ENCODE measurements at regions not wholly inside any gene's neighbourhood (a gene's known extent, or its start where the extent isn't known, plus 50 kb on each side); places are given as distances from the start of the nearest gene placed in this dataset.
"Not testable (repeated sequence)": the region's sequence is repeated elsewhere in the genome, so short reads cannot be mapped to it uniquely, and the experiment has no call there.

- H3K4me1 ChIP-seq (ENCODE audit: control insufficient read depth in 2 of 2, insufficient read depth in 2 of 2, low read length in 2 of 2): no peaks in the 10 kb centered on the region
- no peak for DNase-seq (ENCODE audit: low read depth in 6 of 9, low spot score in 9 of 9)
- no peaks in the 10 kb centered on the region for H3K9me3 ChIP-seq (ENCODE audit: control insufficient read depth in 2 of 2, insufficient read depth in 1 of 2, low read length in 1 of 2)
- H3K36me3 ChIP-seq (ENCODE audit: control insufficient read depth in 2 of 2, insufficient read depth in 2 of 2, low read length in 1 of 2): no peaks in the 10 kb centered on the region
- no peaks in the 10 kb centered on the region for H3K27me3 ChIP-seq (ENCODE audit: control insufficient read depth in 2 of 2, insufficient read depth in 1 of 2, low read length in 1 of 2)
- 16% methylated on average over 4 of the region's 4 CpGs for WGBS
- no peak overlapping the region for H3K4me3 ChIP-seq (ENCODE audit: low read length in 2 of 2)
- no peak overlapping the region for H3K27ac ChIP-seq (ENCODE audit: low read depth in 1 of 2, low read length in 1 of 2)
These were observed 576.7 kb downstream of the MFSD1 start for GRCh38 chr3:159378396-159379194.

GRCh38 chr3:159380891-159381290 is 579.0 kb downstream of the MFSD1 start:
- no peak overlapping the region for H3K4me3 ChIP-seq (ENCODE audit: low read length in 2 of 2)
- 75% methylated on average over 4 of the region's 4 CpGs for WGBS
- H3K4me1 ChIP-seq (ENCODE audit: control insufficient read depth in 2 of 2, insufficient read depth in 2 of 2, low read length in 2 of 2): no peaks in the 10 kb centered on the region
- no peaks in the 10 kb centered on the region for H3K9me3 ChIP-seq (ENCODE audit: control insufficient read depth in 2 of 2, insufficient read depth in 1 of 2, low read length in 1 of 2)
- no peaks in the 10 kb centered on the region for H3K27me3 ChIP-seq (ENCODE audit: control insufficient read depth in 2 of 2, insufficient read depth in 1 of 2, low read length in 1 of 2)
- H3K27ac ChIP-seq (ENCODE audit: low read depth in 1 of 2, low read length in 1 of 2): no peak overlapping the region
- no peak for DNase-seq (ENCODE audit: low read depth in 6 of 9, low spot score in 9 of 9)
- no peaks in the 10 kb centered on the region for H3K36me3 ChIP-seq (ENCODE audit: control insufficient read depth in 2 of 2, insufficient read depth in 2 of 2, low read length in 1 of 2)

DNA sequence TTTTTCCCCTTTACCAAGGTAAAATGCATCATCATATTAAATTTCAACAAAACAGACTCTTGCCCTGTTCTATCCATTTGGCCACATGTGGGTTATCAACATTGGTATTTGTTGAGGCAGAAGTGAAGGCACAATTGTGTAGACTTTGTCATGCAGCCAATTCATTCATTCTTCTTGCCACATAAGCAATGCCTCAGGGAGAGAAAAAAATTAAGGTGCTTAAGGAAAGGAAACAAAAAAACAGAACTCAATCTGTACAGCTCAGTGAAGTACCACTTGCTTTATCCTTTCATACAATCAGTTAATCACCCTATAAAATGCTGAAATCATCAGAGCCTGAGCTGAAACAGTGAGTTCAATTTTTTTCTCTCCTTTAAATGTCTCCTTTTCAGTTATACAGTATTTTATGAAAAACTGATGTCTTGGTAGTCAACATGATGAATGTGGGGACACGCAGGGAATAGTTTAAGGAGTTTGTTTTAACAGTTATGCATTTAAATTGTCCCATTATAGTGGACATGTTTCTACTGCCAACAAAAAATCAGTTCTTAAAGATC is 588.9 kb downstream of the MFSD1 start:
- no peaks in the 10 kb centered on the region for H3K4me1 ChIP-seq (ENCODE audit: control insufficient read depth in 2 of 2, insufficient read depth in 2 of 2, low read length in 2 of 2)
- no peaks in the 10 kb centered on the region for H3K27me3 ChIP-seq (ENCODE audit: control insufficient read depth in 2 of 2, insufficient read depth in 1 of 2, low read length in 1 of 2)
- no peak overlapping the region for H3K27ac ChIP-seq (ENCODE audit: low read depth in 1 of 2, low read length in 1 of 2)
- no peak for DNase-seq (ENCODE audit: low read depth in 6 of 9, low spot score in 9 of 9)
- no peaks in the 10 kb centered on the region for H3K36me3 ChIP-seq (ENCODE audit: control insufficient read depth in 2 of 2, insufficient read depth in 2 of 2, low read length in 1 of 2)
- H3K9me3 ChIP-seq (ENCODE audit: control insufficient read depth in 2 of 2, insufficient read depth in 1 of 2, low read length in 1 of 2): no peaks in the 10 kb centered on the region
- WGBS: 89% methylated on average over 1 of the region's 1 CpG
- no peak overlapping the region for H3K4me3 ChIP-seq (ENCODE audit: low read length in 2 of 2)

- not testable (repeated sequence) for H3K9me3 ChIP-seq (ENCODE audit: control insufficient read depth in 2 of 2, insufficient read depth in 1 of 2, low read length in 1 of 2); H3K36me3 ChIP-seq (ENCODE audit: control insufficient read depth in 2 of 2, insufficient read depth in 2 of 2, low read length in 1 of 2); DNase-seq (ENCODE audit: low read depth in 6 of 9, low spot score in 9 of 9); H3K27me3 ChIP-seq (ENCODE audit: control insufficient read depth in 2 of 2, insufficient read depth in 1 of 2, low read length in 1 of 2); H3K4me1 ChIP-seq (ENCODE audit: control insufficient read depth in 2 of 2, insufficient read depth in 2 of 2, low read length in 2 of 2); H3K4me3 ChIP-seq (ENCODE audit: low read length in 2 of 2); H3K27ac ChIP-seq (ENCODE audit: low read depth in 1 of 2, low read length in 1 of 2)
- WGBS: 87% methylated on average over 7 of the region's 7 CpGs
These were observed 591.0 kb upstream of the IL12A start for GRCh38 chr3:159397683-159398082.

GRCh38 chr3:159401069-159401468 is 587.6 kb upstream of the IL12A start:
- Histone ChIP-seq H3K4me3 (ENCODE audit: low read length in 2 of 2) (no peak overlapping the region), H3K36me3 (ENCODE audit: control insufficient read depth in 2 of 2, insufficient read depth in 2 of 2, low read length in 1 of 2) (no peaks in the 10 kb centered on the region)
- 90% methylated on average over 1 of the region's 1 CpG for WGBS

GRCh38 chr3:159409711-159410110 is 578.9 kb upstream of the IL12A start:
- H3K36me3 ChIP-seq (ENCODE audit: control insufficient read depth in 2 of 2, insufficient read depth in 2 of 2, low read length in 1 of 2); DNase-seq (ENCODE audit: low read depth in 6 of 9, low spot score in 9 of 9): not testable (repeated sequence)

More at GRCh38 chr3:159401069-159401468, 587.6 kb upstream of the IL12A start:
- no peak for DNase-seq (ENCODE audit: low read depth in 6 of 9, low spot score in 9 of 9)
- Histone ChIP-seq H3K27me3 (ENCODE audit: control insufficient read depth in 2 of 2, insufficient read depth in 1 of 2, low read length in 1 of 2) (no peaks in the 10 kb centered on the region), H3K27ac (ENCODE audit: low read depth in 1 of 2, low read length in 1 of 2) (no peak overlapping the region), H3K4me1 (ENCODE audit: control insufficient read depth in 2 of 2, insufficient read depth in 2 of 2, low read length in 2 of 2) (no peaks in the 10 kb centered on the region), H3K9me3 (ENCODE audit: control insufficient read depth in 2 of 2, insufficient read depth in 1 of 2, low read length in 1 of 2) (peaks cover 1 to 16% of the 10 kb centered on the region in 2 donors)

DNA sequence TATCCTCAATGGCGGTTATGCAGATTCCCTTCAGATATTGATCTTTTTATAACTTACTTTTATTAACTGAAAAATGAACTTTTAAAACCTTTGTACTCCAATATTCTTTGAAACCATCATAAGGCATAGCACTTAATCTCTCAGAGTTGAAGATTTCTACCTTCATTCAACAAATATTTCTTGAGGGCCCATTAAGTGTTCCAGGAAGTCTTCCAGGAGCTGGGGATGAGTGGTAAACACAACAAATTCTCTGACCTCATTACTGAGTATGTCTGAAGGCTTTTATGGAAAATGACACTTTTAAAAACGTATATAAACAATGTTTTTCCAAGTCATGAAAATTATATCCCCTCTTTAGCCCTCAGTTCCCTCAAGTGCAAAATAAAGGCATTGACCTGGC is 575.3 kb upstream of the IL12A start:
- DNase-seq (ENCODE audit: low read depth in 6 of 9, low spot score in 9 of 9): no peak
- Histone ChIP-seq H3K27me3 (ENCODE audit: control insufficient read depth in 2 of 2, insufficient read depth in 1 of 2, low read length in 1 of 2) (no peaks in the 10 kb centered on the region), H3K36me3 (ENCODE audit: control insufficient read depth in 2 of 2, insufficient read depth in 2 of 2, low read length in 1 of 2) (no peaks in the 10 kb centered on the region), H3K27ac (ENCODE audit: low read depth in 1 of 2, low read length in 1 of 2) (no peak overlapping the region), H3K4me1 (ENCODE audit: control insufficient read depth in 2 of 2, insufficient read depth in 2 of 2, low read length in 2 of 2) (no peaks in the 10 kb centered on the region), H3K4me3 (ENCODE audit: low read length in 2 of 2) (no peak overlapping the region), H3K9me3 (ENCODE audit: control insufficient read depth in 2 of 2, insufficient read depth in 1 of 2, low read length in 1 of 2) (peaks cover 0 to 3% of the 10 kb centered on the region in 2 donors)
- 67% methylated on average over 2 of the region's 2 CpGs for WGBS

More at GRCh38 chr3:159409711-159410110, 578.9 kb upstream of the IL12A start:
- H3K4me1 ChIP-seq (ENCODE audit: control insufficient read depth in 2 of 2, insufficient read depth in 2 of 2, low read length in 2 of 2); H3K4me3 ChIP-seq (ENCODE audit: low read length in 2 of 2); H3K27me3 ChIP-seq (ENCODE audit: control insufficient read depth in 2 of 2, insufficient read depth in 1 of 2, low read length in 1 of 2); H3K27ac ChIP-seq (ENCODE audit: low read depth in 1 of 2, low read length in 1 of 2); H3K9me3 ChIP-seq (ENCODE audit: control insufficient read depth in 2 of 2, insufficient read depth in 1 of 2, low read length in 1 of 2): not testable (repeated sequence)

DNA sequence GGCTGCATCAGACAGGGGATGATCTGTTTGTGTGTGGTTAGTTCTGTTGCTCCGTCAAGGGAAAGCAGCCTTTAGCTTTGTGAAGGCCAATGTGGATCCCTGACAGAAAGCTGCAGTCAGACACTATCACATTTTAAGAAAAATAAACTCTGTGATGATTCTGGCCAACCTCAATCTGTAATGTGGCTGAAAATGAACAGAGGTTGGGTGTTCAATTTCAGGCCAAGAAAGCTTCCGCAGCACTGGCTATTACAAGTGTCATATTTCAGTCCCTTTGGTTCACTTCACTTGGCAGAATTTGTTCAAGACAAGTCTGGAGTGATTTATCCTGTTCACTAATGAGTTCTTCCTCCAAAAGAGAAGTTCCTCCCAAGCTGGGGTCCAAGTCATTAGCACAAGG is 571.8 kb upstream of the IL12A start:
- H3K4me1 ChIP-seq (ENCODE audit: control insufficient read depth in 2 of 2, insufficient read depth in 2 of 2, low read length in 2 of 2): no peaks in the 10 kb centered on the region
- H3K36me3 ChIP-seq (ENCODE audit: control insufficient read depth in 2 of 2, insufficient read depth in 2 of 2, low read length in 1 of 2): no peaks in the 10 kb centered on the region
- H3K27ac ChIP-seq (ENCODE audit: low read depth in 1 of 2, low read length in 1 of 2): no peak overlapping the region
- H3K4me3 ChIP-seq (ENCODE audit: low read length in 2 of 2): no peak overlapping the region
- H3K27me3 ChIP-seq (ENCODE audit: control insufficient read depth in 2 of 2, insufficient read depth in 1 of 2, low read length in 1 of 2): no peaks in the 10 kb centered on the region
- WGBS: 84% methylated on average over 2 of the region's 2 CpGs
- H3K9me3 ChIP-seq (ENCODE audit: control insufficient read depth in 2 of 2, insufficient read depth in 1 of 2, low read length in 1 of 2): peaks cover 0 to 3% of the 10 kb centered on the region in 2 donors
- DNase-seq (ENCODE audit: low read depth in 6 of 9, low spot score in 9 of 9): peak in 2 of 9 donors; percentile 2 to 3

DNA sequence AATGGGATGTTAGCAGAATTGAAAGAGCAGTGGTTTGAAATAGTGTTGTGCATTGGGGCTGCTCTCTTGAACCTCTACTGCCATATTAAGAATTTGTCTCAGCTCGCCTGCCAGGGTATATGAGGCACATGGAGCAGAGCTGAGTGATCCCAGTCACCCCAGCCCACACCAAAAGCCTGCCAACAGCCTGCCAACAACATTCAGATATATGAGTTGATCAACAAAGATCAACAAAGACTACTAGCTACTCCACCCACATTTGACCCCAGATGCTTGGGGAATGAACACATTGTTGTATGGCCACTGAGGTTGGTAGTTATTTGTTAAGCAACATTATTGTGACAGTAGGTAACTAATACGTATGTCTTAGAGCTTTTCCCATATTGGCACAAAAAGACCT is 570.9 kb upstream of the IL12A start:
- peaks cover 0 to 3% of the 10 kb centered on the region in 2 donors for H3K9me3 ChIP-seq (ENCODE audit: control insufficient read depth in 2 of 2, insufficient read depth in 1 of 2, low read length in 1 of 2)
- WGBS: 75% methylated on average over 2 of the region's 2 CpGs
- no peaks in the 10 kb centered on the region for H3K4me1 ChIP-seq (ENCODE audit: control insufficient read depth in 2 of 2, insufficient read depth in 2 of 2, low read length in 2 of 2)
- no peak overlapping the region for H3K4me3 ChIP-seq (ENCODE audit: low read length in 2 of 2)
- H3K27ac ChIP-seq (ENCODE audit: low read depth in 1 of 2, low read length in 1 of 2): no peak overlapping the region
- no peak for DNase-seq (ENCODE audit: low read depth in 6 of 9, low spot score in 9 of 9)
- no peaks in the 10 kb centered on the region for H3K27me3 ChIP-seq (ENCODE audit: control insufficient read depth in 2 of 2, insufficient read depth in 1 of 2, low read length in 1 of 2)
- no peaks in the 10 kb centered on the region for H3K36me3 ChIP-seq (ENCODE audit: control insufficient read depth in 2 of 2, insufficient read depth in 2 of 2, low read length in 1 of 2)

Data from thymus (tissue), 11 donors.